ENCODE measurements at regions not wholly inside any gene's neighbourhood (a gene's known extent, or its start where the extent isn't known, plus 50 kb on each side); places are given as distances from the start of the nearest gene placed in this dataset.

GRCh38 chr17:79469646-79470045, 141.2 kb downstream of the RBFOX3 start:
- DNase-seq: no peak

GRCh38 chr17:79468183-79468944, 142.5 kb downstream of the RBFOX3 start:
- no peak for DNase-seq

GRCh38 chr17:79466562-79467350, 144.1 kb downstream of the RBFOX3 start:
- no peak for DNase-seq

- no peak for DNase-seq
Measured at GRCh38 chr17:79465681-79466025, 145.2 kb downstream of the RBFOX3 start.

GRCh38 chr17:79465011-79465680, 145.7 kb downstream of the RBFOX3 start:
- DNase-seq: no peak

- no peak for DNase-seq
Measured at GRCh38 chr17:79464318-79465010, 146.4 kb downstream of the RBFOX3 start.

- no peak for DNase-seq
Measured at GRCh38 chr17:79463421-79464317, 147.2 kb downstream of the RBFOX3 start.

GRCh38 chr17:79461041-79461440, 149.8 kb downstream of the RBFOX3 start:
- no peak for DNase-seq

- DNase-seq: no peak
Measured at GRCh38 chr17:79459846-79460245, 151.0 kb downstream of the RBFOX3 start.

- DNase-seq: no peak
Measured at GRCh38 chr17:79459003-79459655, 151.7 kb downstream of the RBFOX3 start.

- DNase-seq: no peak
Measured at GRCh38 chr17:79458356-79458755, 152.5 kb downstream of the RBFOX3 start.

- DNase-seq: no peak
Measured at GRCh38 chr17:79457889-79458288, 153.0 kb downstream of the RBFOX3 start.

- no peak for DNase-seq
Measured at GRCh38 chr17:79457376-79457775, 153.5 kb downstream of the RBFOX3 start.

- no peak for DNase-seq
Measured at GRCh38 chr17:79455636-79456035, 155.2 kb downstream of the RBFOX3 start.

- DNase-seq: no peak
Measured at GRCh38 chr17:79454826-79455225, 156.0 kb downstream of the RBFOX3 start.

GRCh38 chr17:79453481-79453880, 157.4 kb downstream of the RBFOX3 start:
- no peak for DNase-seq

GRCh38 chr17:79452706-79453105, 158.1 kb downstream of the RBFOX3 start:
- DNase-seq: no peak

- DNase-seq: no peak
Measured at GRCh38 chr17:79451167-79451566, 159.7 kb downstream of the RBFOX3 start.

- DNase-seq: no peak
Measured at GRCh38 chr17:79446399-79447009, 164.3 kb downstream of the RBFOX3 start.

- no peak for DNase-seq
Measured at GRCh38 chr17:79444198-79444597, 166.7 kb downstream of the RBFOX3 start.

GRCh38 chr17:79443026-79443425, 167.8 kb downstream of the RBFOX3 start:
- no peak for DNase-seq
